HG03060 (cell line): ENCODE measurements at regions not wholly inside any gene's neighbourhood (a gene's known extent, or its start where the extent isn't known, plus 50 kb on each side); places are given as distances from the start of the nearest gene placed in this dataset.
"Not testable (repeated sequence)": the region's sequence is repeated elsewhere in the genome, so short reads cannot be mapped to it uniquely, and the experiment has no call there.

Experiments used
- ATAC-seq: cut with Tn5 transposase; IDR thresholded peaks from one replicate; pipeline ENCODE4 v1.9.1; 2021; ENCODE audit warnings: low read depth, moderate number of reproducible peaks; ENCODE audit not compliant: unreplicated experiment

DNA sequence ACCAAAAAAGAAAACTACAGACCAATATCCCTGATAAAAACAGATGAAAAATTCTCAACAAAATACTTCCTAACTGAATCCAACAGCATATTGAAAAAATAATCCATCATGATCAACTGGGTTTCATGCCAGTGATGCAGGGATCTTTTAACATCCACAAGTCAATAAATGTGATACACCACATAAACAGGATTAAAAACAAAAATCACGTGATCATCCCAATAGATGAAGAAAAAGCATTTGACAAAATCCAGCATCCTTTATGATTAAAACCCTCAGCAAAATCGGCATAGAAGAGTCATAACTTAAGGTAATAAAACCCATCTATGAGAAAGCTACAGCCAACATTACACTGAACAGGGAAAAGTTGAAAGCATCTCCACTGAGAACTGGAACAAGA lies 107.5 kb downstream of the DCLK3 start:
- ATAC-seq, result no peak

- ATAC-seq, result no peak
These were observed 111.3 kb downstream of the DCLK3 start for GRCh38 chr3:36653095-36653494.

DNA sequence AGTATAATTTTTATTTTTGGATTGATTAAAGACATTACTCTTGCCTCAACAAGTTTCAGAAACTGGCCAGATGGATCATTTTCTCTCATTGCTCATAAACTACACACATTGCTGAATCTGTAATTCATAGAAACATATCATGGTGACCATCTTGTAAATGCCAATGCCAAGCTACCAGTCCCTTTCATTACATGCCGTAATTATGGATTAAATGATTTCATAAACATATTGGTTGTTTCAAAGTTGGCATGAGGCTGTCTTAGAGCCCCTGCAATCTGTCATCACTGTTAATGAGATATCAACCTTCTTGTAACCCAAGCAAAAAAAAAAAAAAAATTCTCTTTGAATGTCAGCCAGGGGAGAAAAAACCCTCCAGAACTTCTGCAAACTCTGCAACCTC lies 112.2 kb downstream of the DCLK3 start:
- ATAC-seq, result no peak

GRCh38 chr3:36650271-36650671 lies 114.1 kb downstream of the DCLK3 start:
- ATAC-seq, result no peak

DNA sequence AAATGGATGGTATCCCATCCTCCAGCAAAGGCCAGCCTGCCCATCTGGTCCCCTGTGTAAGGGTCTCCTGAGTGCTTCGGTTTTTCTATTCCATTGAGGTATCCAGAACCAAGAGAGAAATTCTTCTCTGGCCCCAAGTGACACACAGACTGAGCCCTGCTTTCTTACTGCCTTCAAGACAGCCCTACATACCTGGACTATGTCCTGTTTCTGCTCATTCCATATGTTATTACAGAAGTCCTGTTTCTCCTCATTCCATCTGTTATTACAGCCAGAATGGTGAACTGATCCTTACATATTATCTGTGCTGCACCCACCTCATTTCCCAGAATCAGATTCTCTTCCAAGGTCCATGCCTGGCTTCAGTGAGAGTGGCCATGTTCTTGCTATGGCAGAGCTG lies 115.2 kb downstream of the DCLK3 start:
- no peak for ATAC-seq

DNA sequence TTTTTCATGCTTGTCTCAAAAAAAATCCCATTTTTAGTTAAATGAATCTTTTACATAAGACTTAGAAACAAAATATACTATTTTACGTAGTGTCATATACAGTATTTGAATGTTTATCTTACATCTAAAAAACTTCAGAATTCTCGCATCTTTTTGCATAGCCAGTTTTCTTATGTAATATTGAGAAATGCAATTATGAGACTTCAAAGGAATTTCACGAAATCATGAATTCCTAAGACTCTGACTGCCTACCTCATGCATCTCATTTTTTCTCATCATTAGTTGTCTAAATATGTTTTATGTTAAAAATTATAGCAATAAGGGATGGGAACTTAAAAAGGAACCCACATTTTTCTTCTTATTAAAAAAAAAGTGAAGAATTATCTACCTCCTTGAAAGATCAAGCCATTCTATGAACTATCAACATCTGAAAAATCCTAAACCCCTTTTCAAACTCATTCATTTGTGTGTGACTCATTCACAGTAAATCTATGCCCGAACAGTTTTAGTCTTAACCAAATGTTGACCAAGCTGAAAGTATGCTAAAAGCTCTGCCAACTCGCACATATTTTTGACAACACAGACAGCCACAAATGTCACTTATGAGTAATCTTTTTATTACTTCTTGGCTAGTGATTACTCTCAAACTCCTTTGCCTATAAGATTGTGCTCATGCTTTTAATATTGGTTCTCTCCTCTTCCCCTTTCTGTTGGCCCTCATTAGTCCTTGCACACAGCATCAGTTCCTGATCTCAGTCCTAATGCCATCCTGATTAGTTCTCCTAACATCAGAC lies 115.9 kb downstream of the DCLK3 start:
- ATAC-seq, result peak; percentile 96

GRCh38 chr3:36647423-36647853 lies 116.9 kb downstream of the DCLK3 start:
- no peak for ATAC-seq

DNA sequence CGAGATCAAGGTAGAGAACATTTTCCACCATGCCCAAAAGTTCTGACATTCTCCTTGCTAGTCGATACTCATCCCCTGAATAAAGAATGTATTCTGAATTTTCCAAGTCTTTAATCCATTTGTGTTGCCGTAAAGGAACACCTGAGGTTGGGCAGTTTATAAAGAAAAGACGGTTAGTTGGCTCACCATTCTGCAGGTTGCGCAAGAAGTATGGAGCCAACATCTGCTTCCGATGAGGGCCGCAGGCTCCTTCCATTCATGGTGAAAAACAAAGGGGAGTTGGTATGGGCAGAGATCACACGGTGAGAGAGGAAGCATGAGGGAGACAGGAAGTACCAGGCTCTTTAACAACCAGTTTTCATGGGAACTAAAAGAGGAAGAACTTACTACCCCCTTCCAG lies 121.2 kb downstream of the DCLK3 start:
- no peak for ATAC-seq

DNA sequence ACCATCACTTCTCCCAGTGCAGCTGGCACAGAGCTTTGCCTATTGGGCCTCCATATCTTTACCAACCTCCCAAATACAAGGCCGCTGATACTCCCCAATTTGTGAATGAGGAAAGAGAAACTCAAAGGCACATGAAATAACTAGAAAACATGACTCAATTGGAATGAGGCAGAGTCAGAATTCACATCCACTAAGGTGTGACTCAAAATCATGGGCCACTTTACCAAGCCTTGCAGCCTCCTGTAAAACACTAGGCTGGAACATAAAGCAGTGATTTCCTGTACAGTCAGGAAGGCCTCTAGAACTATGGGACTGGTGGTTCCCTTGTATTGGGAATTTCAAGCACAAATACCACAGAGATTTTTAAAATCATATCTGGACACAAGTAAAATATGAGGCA lies 128.6 kb downstream of the DCLK3 start:
- ATAC-seq, result no peak

- ATAC-seq, result not testable (repeated sequence)
These were observed 130.5 kb downstream of the DCLK3 start for GRCh38 chr3:36633897-36634296.

DNA sequence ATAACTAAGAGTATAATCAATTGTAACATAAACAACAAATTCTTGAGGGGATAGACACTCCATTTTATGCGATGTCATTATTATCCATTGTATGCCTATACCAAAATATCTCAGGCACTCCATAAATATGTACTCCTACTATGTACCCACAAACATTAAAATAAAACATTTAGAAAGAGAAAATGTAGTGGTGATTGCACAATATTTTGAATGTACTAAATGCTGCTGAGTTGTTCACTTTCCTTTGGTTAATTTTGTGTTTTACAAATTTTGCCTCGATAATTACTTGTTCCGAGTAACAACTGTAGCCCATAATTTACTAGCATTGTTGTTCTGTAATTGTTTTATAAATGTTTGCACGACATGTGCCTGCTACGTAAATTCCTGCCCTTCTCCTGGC lies 131.3 kb downstream of the DCLK3 start:
- ATAC-seq, result no peak

GRCh38 chr3:36631549-36631948 lies 132.8 kb downstream of the DCLK3 start:
- no peak for ATAC-seq

DNA sequence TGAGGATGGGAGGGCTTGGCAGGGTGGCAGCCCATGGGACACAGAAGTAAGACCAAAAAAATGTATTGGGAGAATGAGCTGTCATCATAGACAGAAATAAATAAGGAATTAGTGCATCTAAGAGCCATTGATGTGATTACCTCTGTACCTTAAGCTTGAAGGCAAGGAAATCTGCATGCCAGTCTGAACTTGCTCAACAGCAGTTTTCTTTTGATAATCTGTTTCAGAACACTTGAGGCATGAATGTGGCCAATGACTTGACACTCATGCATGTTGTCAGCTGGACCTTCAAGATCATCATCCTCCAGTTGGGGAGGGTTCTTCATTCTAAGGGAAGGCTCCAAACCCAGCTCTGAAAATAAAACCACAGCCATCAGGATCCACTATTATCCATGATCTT lies 148.5 kb downstream of the DCLK3 start:
- no peak for ATAC-seq

GRCh38 chr3:36606871-36607765 lies 157.2 kb downstream of the DCLK3 start:
- ATAC-seq, result no peak

GRCh38 chr3:36603423-36603822 lies 160.9 kb downstream of the DCLK3 start:
- ATAC-seq, result no peak

DNA sequence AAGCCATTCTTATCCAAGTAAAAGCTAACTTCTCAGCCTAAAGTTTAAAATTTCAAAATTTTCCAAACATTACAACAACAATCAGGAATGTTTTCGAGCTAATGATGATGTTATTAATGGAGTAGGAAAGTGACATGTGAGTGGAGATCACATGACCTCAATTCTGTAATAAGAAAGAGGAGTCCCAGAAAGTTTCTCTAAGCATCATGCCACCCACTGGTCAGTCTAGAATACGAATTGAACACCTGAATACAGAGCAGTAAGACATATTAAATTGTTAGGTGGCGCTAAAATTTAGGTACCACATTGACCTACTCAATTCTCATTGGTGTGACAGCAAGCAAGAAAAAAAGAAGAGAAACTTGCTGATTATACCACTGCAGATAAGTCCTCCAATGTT lies 163.9 kb downstream of the DCLK3 start:
- ATAC-seq, result no peak
